HCT116 (cell line): ENCODE measurements at regions not wholly inside any gene's neighbourhood (a gene's known extent, or its start where the extent isn't known, plus 50 kb on each side); places are given as distances from the start of the nearest gene placed in this dataset.

Experiments
- ATAC-seq: fragments of 200-7000 bp; cut with Tn5 transposase; 2 replicates; pipeline ENCODE4 v1.9.1; 2020; ENCODE audit warnings: mild to moderate bottlenecking, moderate library complexity
- BruUV-seq: library from RNA; stranded (reverse); fragments of 400-500 nt; replicated peaks from 2 replicates; lab custom pipeline; 2021; lab: Mats Ljungman, UMichigan
- CTCF ChIA-PET: fragments of 300-600 bp; sonication (Branson Sonifier 250); formaldehyde crosslinking; loops from one replicate; lab custom pipeline; 2021; ENCODE audit warnings: antibody characterized with exemption; lab: Charles Lee
- POLR2A ChIA-PET: fragments of 300-600, 350-600 bp; sonication (Branson Sonifier 250); formaldehyde crosslinking; loops from one replicate; lab custom pipeline; 2021; ENCODE audit warnings: antibody characterized with exemption; lab: Charles Lee
- RAD21 ChIA-PET, 2 experiments: fragments of 300-600 bp; sonication (Branson Sonifier 250); formaldehyde crosslinking; loops; one replicate each; lab custom pipeline; 2023; ENCODE audit warnings: low total read pairs in 2 of 2; ENCODE audit not compliant: uncharacterized antibody in 2 of 2, unreplicated experiment in 2 of 2, low non-redundant PET in 1 of 2; lab: Charles Lee
- DNase-seq: peaks from one replicate; pipeline ENCODE4 v3.0.0-alpha.2; 2010; ENCODE audit warnings: low read depth, low spot score
- H2AFZ ChIP-seq: fragments of 200-600 bp; shearing (Covaris generic), sonication (generic); 2 replicates; pipeline ENCODE4 v1.6.1; 2017; ENCODE audit warnings: low read depth, mixed run types, mixed read lengths, antibody characterized with exemption, low read length; ENCODE audit not compliant: poor library complexity, severe bottlenecking
- H3K27ac ChIP-seq: 2 replicates; pipeline ENCODE4 v1.5.1; 2012; ENCODE audit warnings: low read depth, low read length
- H3K27me3 ChIP-seq: fragments of 200-600 bp; sonication (generic); 2 replicates; pipeline ENCODE4 v1.6.1; 2016; ENCODE audit warnings: mixed run types, low read length, mixed read lengths; ENCODE audit not compliant: insufficient read depth
- H3K36me3 ChIP-seq, 2 experiments: fragments of 200-500 bp in 1 of 2; fragments of 200-600 bp in 1 of 2; sonication (Bioruptor generic) in 1 of 2; sonication (generic) in 1 of 2; 2 replicates each; pipeline versions ENCODE4 v1.5.1 to v1.6.1; 2014 to 2016; ENCODE audit warnings: low read length in 2 of 2, inconsistent platforms in 1 of 2, mixed read lengths in 1 of 2, mixed run types in 1 of 2; ENCODE audit not compliant: insufficient read depth in 2 of 2, control insufficient read depth in 1 of 2
- H3K4me1 ChIP-seq, 2 experiments: fragments of 200-600 bp in 1 of 2; sonication (generic) in 1 of 2; 2 replicates each; pipeline versions ENCODE4 v1.5.1 to v1.6.1; 2012 to 2017; ENCODE audit warnings: low read length in 2 of 2, inconsistent platforms in 1 of 2, mild to moderate bottlenecking in 1 of 2, mixed read lengths in 1 of 2, mixed run types in 1 of 2, moderate library complexity in 1 of 2; ENCODE audit not compliant: insufficient read depth in 2 of 2, control insufficient read depth in 1 of 2
- H3K4me2 ChIP-seq: fragments of 200-600 bp; sonication (generic); 2 replicates; pipeline ENCODE4 v1.6.1; 2017; ENCODE audit warnings: mixed run types, low read length, mixed read lengths
- H3K4me3 ChIP-seq, 2 experiments: fragments of 200-600 bp in 1 of 2; sonication (generic) in 1 of 2; replicated peaks in 1 of 2; 2 replicates each; pipeline ENCODE4 v1.5.1; 2011 to 2016; ENCODE audit warnings: low read length in 2 of 2, control low read depth in 1 of 2, low read depth in 1 of 2, mild to moderate bottlenecking in 1 of 2, mixed read lengths in 1 of 2, mixed run types in 1 of 2
- H3K79me2 ChIP-seq: fragments of 200-600 bp; sonication (generic); 2 replicates; pipeline ENCODE4 v1.6.1; 2017; ENCODE audit warnings: mild to moderate bottlenecking, mixed run types, low read length, moderate library complexity, mixed read lengths; ENCODE audit not compliant: insufficient read depth
- H3K9ac ChIP-seq: fragments of 200-600 bp; sonication (generic); 2 replicates; pipeline ENCODE4 v1.6.1; 2016; ENCODE audit warnings: low read length, mixed read lengths
- H3K9me2 ChIP-seq: fragments of 200-600 bp; sonication (generic), shearing (Covaris generic); 2 replicates; pipeline ENCODE4 v1.6.1; 2017; ENCODE audit warnings: mixed run types, mild to moderate bottlenecking, moderate library complexity; ENCODE audit not compliant: insufficient read depth
- H3K9me3 ChIP-seq, 2 experiments: fragments of 200-500 bp in 1 of 2; fragments of 200-600 bp in 1 of 2; sonication (Bioruptor generic) in 1 of 2; sonication (generic) in 1 of 2; 2 replicates each; pipeline ENCODE4 v1.6.1; 2014 to 2017; ENCODE audit warnings: low read length in 2 of 2, mixed read lengths in 2 of 2, inconsistent platforms in 1 of 2, low read depth in 1 of 2, mild to moderate bottlenecking in 1 of 2, mixed run types in 1 of 2, moderate library complexity in 1 of 2; ENCODE audit not compliant: control insufficient read depth in 1 of 2, insufficient read depth in 1 of 2
- H4K20me1 ChIP-seq: fragments of 200-600 bp; sonication (generic), shearing (Covaris generic); 2 replicates; pipeline ENCODE4 v1.6.1; 2017; ENCODE audit warnings: mixed run types, mild to moderate bottlenecking, moderate library complexity; ENCODE audit not compliant: insufficient read depth
- ATF3 ChIP-seq: IDR thresholded peaks from 2 replicates; pipeline ENCODE4 v1.6.1; 2012
- CBX3 ChIP-seq: IDR thresholded peaks from 2 replicates; pipeline ENCODE4 v1.6.1; 2012; ENCODE audit warnings: low read depth
- CTCF ChIP-seq, 3 experiments: fragments of 200-600 bp in 1 of 3; sonication (generic) in 1 of 3; IDR thresholded peaks in 2 of 3; conservative IDR thresholded peaks in 1 of 3; 2 replicates each; pipeline ENCODE4 v1.5.1; 2012 to 2017; ENCODE audit warnings: low read depth in 2 of 3, low read length in 2 of 3, antibody characterized with exemption in 1 of 3, borderline replicate concordance in 1 of 3, control low read depth in 1 of 3, mild to moderate bottlenecking in 1 of 3, mixed read lengths in 1 of 3, mixed run types in 1 of 3, moderate library complexity in 1 of 3; ENCODE audit not compliant: insufficient read depth in 1 of 3
- JUND ChIP-seq: IDR thresholded peaks from 2 replicates; pipeline ENCODE4 v1.6.1; 2012
- MAX ChIP-seq: IDR thresholded peaks from 2 replicates; pipeline ENCODE4 v1.6.1; 2012
- POLR2A ChIP-seq: IDR thresholded peaks from 2 replicates; pipeline ENCODE4 v1.7.0; 2011; ENCODE audit warnings: borderline replicate concordance; ENCODE audit not compliant: insufficient read depth, insufficient read length; ENCODE audit errors: extremely low read depth
- RAD21 ChIP-seq: IDR thresholded peaks from 2 replicates; pipeline ENCODE4 v1.6.1; 2012; ENCODE audit warnings: low read depth, mild to moderate bottlenecking
- REST ChIP-seq: IDR thresholded peaks from 2 replicates; pipeline ENCODE4 v1.6.1; 2012; ENCODE audit warnings: low read depth
- SRF ChIP-seq: IDR thresholded peaks from 2 replicates; pipeline ENCODE4 v1.6.1; 2012; ENCODE audit warnings: low read depth
- intact Hi-C: fragments of 100-400 bp; cut with micrococcal nuclease; formaldehyde crosslinking; loops from 2 replicates; pipeline ENCODE4 v1.10.0; 2022

GRCh38 chr20:7269452-7269851, 502.0 kb downstream of the BMP2 start:
- Histone ChIP-seq H3K9me3 (peaks cover 0 to 16% of the 10 kb centered on the region in 2 experiments; a peak in 1 of 4 replicates), H3K4me3 (no peak overlapping the region), H3K36me3 (no peaks in the 10 kb centered on the region), H3K9ac (no peak overlapping the region), H2AFZ (no peak overlapping the region), H3K79me2 (no peaks in the 10 kb centered on the region), H3K27me3 (no peaks in the 10 kb centered on the region), H3K9me2 (no peaks in the 10 kb centered on the region), H3K27ac (no peak overlapping the region), H3K4me2 (no peak overlapping the region), H3K4me1 (no peaks in the 10 kb centered on the region), H4K20me1 (no peaks in the 10 kb centered on the region; the same call in 1 of the 2 replicates)
- POLR2A ChIA-PET = no interaction called here
- TF ChIP-seq POLR2A = no peak
- no peak for TF ChIP-seq JUND
- TF ChIP-seq CTCF (IDR thresholded peaks at IDR 0.05 in 2 of 3, conservative IDR thresholded peaks at IDR 0.05 in 1 of 3; ENCODE audit: borderline replicate concordance in 1 of 3, insufficient read depth in 1 of 3, low read depth in 2 of 3, low read length in 2 of 3) = no peak
- no peak for TF ChIP-seq ATF3
- TF ChIP-seq MAX = no peak
- TF ChIP-seq SRF = no peak
- intact Hi-C loops = no loop called here
- DNase-seq (no peak), ATAC-seq (no peak)
- BruUV-seq = no TSS peak
- CTCF ChIA-PET = no interaction called here
- RAD21 ChIA-PET = no interaction called here

- Histone ChIP-seq H4K20me1 (no peaks in the 10 kb centered on the region; the same call in 1 of the 2 replicates), H3K36me3 (no peaks in the 10 kb centered on the region), H3K4me2 (no peak overlapping the region), H3K4me3 (no peak overlapping the region), H3K27ac (no peak overlapping the region), H3K9me3 (peaks cover 0 to 27% of the 10 kb centered on the region in 2 experiments; a peak in 1 of 4 replicates), H3K9ac (no peak overlapping the region), H3K9me2 (no peaks in the 10 kb centered on the region), H3K27me3 (no peaks in the 10 kb centered on the region), H3K79me2 (no peaks in the 10 kb centered on the region), H2AFZ (no peak overlapping the region), H3K4me1 (no peaks in the 10 kb centered on the region)
- ChIA-PET RAD21 (no interaction called here), POLR2A (no interaction called here), CTCF (interaction anchor here (0.9 kb wide), 1 partner anchor 443 kb away, joined by 3 read pairs; no protein-coding TSS in a partner anchor)
- ATAC-seq (no peak), DNase-seq (no peak)
- TF ChIP-seq CBX3 (no peak), RAD21 (no peak), REST (no peak), JUND (no peak), POLR2A (no peak)
- no TSS peak for BruUV-seq
- intact Hi-C loops = no loop called here
These were observed 505.0 kb downstream of the BMP2 start for GRCh38 chr20:7272512-7272911.
